Activated B cell treated with CpG ODN at 0.5 μM for 24 hours (primary cell): ENCODE measurements at regions not wholly inside any gene's neighbourhood (a gene's known extent, or its start where the extent isn't known, plus 50 kb on each side); places are given as distances from the start of the nearest gene placed in this dataset.

Experiments
- ATAC-seq: fragments of 200-7000 bp; cut with Tn5 transposase; one replicate; pipeline ENCODE4 v1.10.0; 2021; ENCODE audit warnings: low read depth, mild to moderate bottlenecking, moderate library complexity
- CTCF ChIA-PET: fragments of 350-600 bp; sonication (Branson Sonifier 250); formaldehyde crosslinking; loops from one replicate; lab custom pipeline; 2021; ENCODE audit warnings: antibody characterized with exemption; lab: Charles Lee
- POLR2A ChIA-PET: fragments of 350-600 bp; sonication (Branson Sonifier 250); formaldehyde crosslinking; loops from one replicate; lab custom pipeline; 2021; ENCODE audit warnings: antibody characterized with exemption; lab: Charles Lee
- DNase-seq: peaks from one replicate; pipeline ENCODE4 v3.0.0; 2022
- H3K27ac Mint-ChIP-seq: one replicate; pipeline ENCODE4 v1.8.0; 2020; ENCODE audit warnings: mixed read lengths
- H3K27me3 Mint-ChIP-seq: one replicate; pipeline ENCODE4 v1.8.0; 2021; ENCODE audit warnings: mixed read lengths
- H3K36me3 Mint-ChIP-seq: one replicate; pipeline ENCODE4 v1.8.0; 2021; ENCODE audit warnings: low read depth, mixed read lengths
- H3K4me1 Mint-ChIP-seq: one replicate; pipeline ENCODE4 v1.8.0; 2021; ENCODE audit warnings: mixed read lengths
- H3K4me3 Mint-ChIP-seq: one replicate; pipeline ENCODE4 v1.8.0; 2020; ENCODE audit warnings: mild to moderate bottlenecking, mixed read lengths
- H3K9me3 Mint-ChIP-seq: one replicate; pipeline ENCODE4 v1.8.0; 2020; ENCODE audit warnings: mixed read lengths
- CTCF ChIP-seq: fragments of 200-600 bp; IDR thresholded peaks from one replicate; pipeline ENCODE4 v1.8.0; 2022; ENCODE audit warnings: antibody characterized with exemption, mild to moderate bottlenecking
- intact Hi-C: fragments of 100-400 bp; cut with micrococcal nuclease; formaldehyde crosslinking; loops from one replicate; pipeline ENCODE4 v1.15.1; 2024

- ChIA-PET POLR2A (no interaction called here), CTCF (interaction anchor here (1.1 kb wide), 1 partner anchor 10 kb away, joined by 3 read pairs; no protein-coding TSS in a partner anchor)
- Mint-ChIP-seq H3K27me3 (no peaks in the 10 kb centered on the region), H3K9me3 (no peaks in the 10 kb centered on the region), H3K36me3 (no peaks in the 10 kb centered on the region), H3K27ac (no peak overlapping the region), H3K4me3 (no peak overlapping the region), H3K4me1 (no peaks in the 10 kb centered on the region)
- no peak for TF ChIP-seq CTCF
- intact Hi-C loops: no loop called here
- DNase-seq (no peak), ATAC-seq (no peak)
These were observed 167.7 kb upstream of the MKLN1 start for GRCh38 chr7:131159961-131160361.

- ChIA-PET POLR2A (no interaction called here), CTCF (interaction anchor here (1.1 kb wide), 1 partner anchor 9 kb away, joined by 3 read pairs; no protein-coding TSS in a partner anchor)
- DNase-seq (no peak), ATAC-seq (no peak)
- intact Hi-C loops: no loop called here
- TF ChIP-seq CTCF: no peak
- Mint-ChIP-seq H3K36me3 (no peaks in the 10 kb centered on the region), H3K27me3 (no peaks in the 10 kb centered on the region), H3K27ac (no peak overlapping the region), H3K9me3 (no peaks in the 10 kb centered on the region), H3K4me3 (no peak overlapping the region), H3K4me1 (no peaks in the 10 kb centered on the region)
These were observed 166.6 kb upstream of the MKLN1 start for GRCh38 chr7:131161103-131161502.

GRCh38 chr7:131164025-131164925 lies 163.4 kb upstream of the MKLN1 start:
- no peaks in the 10 kb centered on the region for H3K27me3 Mint-ChIP-seq
- intact Hi-C loops: no loop called here
- H3K36me3 Mint-ChIP-seq: no peaks in the 10 kb centered on the region
- no peaks in the 10 kb centered on the region for H3K9me3 Mint-ChIP-seq
- no peak for TF ChIP-seq CTCF
- ATAC-seq (no peak), DNase-seq (no peak)
- H3K27ac Mint-ChIP-seq: no peak overlapping the region
- H3K4me3 Mint-ChIP-seq: no peak overlapping the region
- ChIA-PET POLR2A (no interaction called here), CTCF (no interaction called here)
- H3K4me1 Mint-ChIP-seq: no peaks in the 10 kb centered on the region

GRCh38 chr7:131166066-131166465 lies 161.6 kb upstream of the MKLN1 start:
- DNase-seq (no peak), ATAC-seq (no peak)
- Mint-ChIP-seq H3K4me3 (no peak overlapping the region), H3K9me3 (no peaks in the 10 kb centered on the region), H3K27me3 (peaks cover under 1% of the 10 kb centered on the region), H3K36me3 (no peaks in the 10 kb centered on the region), H3K27ac (no peak overlapping the region), H3K4me1 (no peaks in the 10 kb centered on the region)
- no peak for TF ChIP-seq CTCF
- intact Hi-C loops: no loop called here
- ChIA-PET CTCF (no interaction called here), POLR2A (interaction anchor here (0.7 kb wide), 1 partner anchor 13 kb away, joined by 3 read pairs; no protein-coding TSS in a partner anchor)

- Mint-ChIP-seq H3K27ac (no peak overlapping the region), H3K9me3 (no peaks in the 10 kb centered on the region), H3K36me3 (no peaks in the 10 kb centered on the region), H3K4me1 (no peaks in the 10 kb centered on the region), H3K27me3 (peaks cover 4% of the 10 kb centered on the region), H3K4me3 (no peak overlapping the region)
- DNase-seq (no peak), ATAC-seq (no peak)
- no peak for TF ChIP-seq CTCF
- intact Hi-C loops: no loop called here
- ChIA-PET CTCF (interaction anchor here (1.3 kb wide), 1 partner anchor 10 kb away, joined by 3 read pairs; no protein-coding TSS in a partner anchor), POLR2A (no interaction called here)
These were observed 157.0 kb upstream of the MKLN1 start for GRCh38 chr7:131170440-131171271.
